HG02571 (cell line): ENCODE measurements at regions not wholly inside any gene's neighbourhood (a gene's known extent, or its start where the extent isn't known, plus 50 kb on each side); places are given as distances from the start of the nearest gene placed in this dataset.
"Not testable (repeated sequence)": the region's sequence is repeated elsewhere in the genome, so short reads cannot be mapped to it uniquely, and the experiment has no call there.

Experiments used
- ATAC-seq: cut with Tn5 transposase; IDR thresholded peaks from one replicate; pipeline ENCODE4 v1.9.1; 2021; ENCODE audit warnings: mild to moderate bottlenecking, moderate library complexity; ENCODE audit not compliant: unreplicated experiment

- ATAC-seq: no peak
These were observed 332.6 kb upstream of the KCNMB2 start for GRCh38 chr3:178203650-178204049.

DNA sequence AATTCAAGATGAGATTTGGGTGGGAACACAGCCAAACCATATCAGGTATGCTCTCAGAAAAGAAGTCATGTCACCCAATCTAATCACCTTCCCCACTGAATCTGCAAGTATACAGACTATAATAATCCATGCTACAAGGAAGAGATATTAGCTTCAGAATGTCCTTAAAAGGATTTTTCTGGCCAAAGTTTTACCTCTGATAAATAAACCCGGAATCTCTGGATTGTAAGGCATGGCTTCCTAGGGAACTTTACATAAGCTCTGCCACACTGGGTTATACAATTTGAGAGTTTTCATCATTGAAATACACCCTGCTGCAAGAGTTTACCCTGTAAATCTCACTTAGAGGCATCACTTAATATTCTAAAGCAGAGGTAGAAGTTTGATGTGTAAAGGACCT is 330.5 kb upstream of the KCNMB2 start:
- ATAC-seq: no peak

GRCh38 chr3:178206521-178206920 is 329.7 kb upstream of the KCNMB2 start:
- no peak for ATAC-seq

DNA sequence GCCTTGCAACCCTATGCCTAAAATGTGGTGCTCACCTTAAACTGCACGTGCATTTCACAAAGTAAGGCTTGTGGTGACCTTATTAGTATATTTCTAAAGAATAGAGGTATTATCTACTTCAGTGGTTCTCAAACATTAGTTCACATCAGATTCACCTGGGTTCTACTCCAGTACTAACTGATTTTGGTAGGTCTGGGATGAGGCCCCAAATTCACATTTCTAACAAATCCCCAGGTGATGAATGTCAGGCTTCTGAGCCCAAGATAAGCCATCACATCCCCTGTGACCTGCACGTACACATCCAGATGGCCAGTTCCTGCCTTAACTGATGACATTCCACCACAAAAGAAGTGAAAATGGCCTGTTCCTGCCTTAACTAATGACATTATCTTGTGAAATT is 329.1 kb upstream of the KCNMB2 start:
- ATAC-seq: not testable (repeated sequence)

GRCh38 chr3:178207627-178208026 is 328.6 kb upstream of the KCNMB2 start:
- ATAC-seq: not testable (repeated sequence)

GRCh38 chr3:178209116-178209515 is 327.1 kb upstream of the KCNMB2 start:
- not testable (repeated sequence) for ATAC-seq

DNA sequence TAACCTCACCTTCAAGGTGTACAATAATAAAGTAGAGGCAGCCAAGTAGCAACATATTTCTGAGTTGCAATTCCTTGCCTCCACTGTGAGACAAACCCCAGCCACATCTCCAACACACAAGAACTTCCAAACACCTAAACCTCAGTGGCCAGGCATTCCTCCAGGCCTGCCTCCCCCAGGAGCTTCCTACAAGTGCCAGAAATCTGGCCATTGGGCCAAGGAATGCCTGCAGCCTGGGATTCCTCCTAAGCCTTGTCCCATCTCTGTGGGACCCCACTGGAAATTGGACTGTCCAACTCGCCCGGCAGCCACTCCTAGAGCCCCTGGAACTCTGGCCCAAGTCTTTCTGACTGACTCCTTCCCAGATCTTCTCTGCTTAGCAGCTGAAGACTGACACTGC is 326.6 kb upstream of the KCNMB2 start:
- ATAC-seq: not testable (repeated sequence)

DNA sequence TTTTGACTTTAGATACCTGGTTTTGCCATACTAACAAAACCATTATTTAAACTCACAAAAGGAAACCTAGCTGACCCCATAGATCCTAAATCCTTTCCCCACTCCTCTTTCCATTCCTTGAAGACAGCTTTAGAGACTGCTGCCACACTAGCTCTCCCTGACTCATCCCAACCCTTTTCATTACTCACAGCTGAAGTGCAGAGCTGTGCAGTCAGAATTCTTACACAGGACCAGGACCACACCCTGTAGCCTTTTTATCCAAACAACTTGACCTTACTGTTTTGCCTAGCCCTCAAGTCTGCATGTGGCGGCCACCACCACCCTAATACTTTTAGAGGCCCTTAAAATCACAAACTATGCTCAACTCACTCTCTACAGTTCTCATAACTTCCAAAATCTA is 325.1 kb upstream of the KCNMB2 start:
- ATAC-seq: not testable (repeated sequence)

- no peak for ATAC-seq
These were observed 318.8 kb upstream of the KCNMB2 start for GRCh38 chr3:178217479-178217878.

GRCh38 chr3:178218231-178218630 is 318.0 kb upstream of the KCNMB2 start:
- no peak for ATAC-seq

- not testable (repeated sequence) for ATAC-seq
These were observed 316.6 kb upstream of the KCNMB2 start for GRCh38 chr3:178219661-178220060.

- no peak for ATAC-seq
These were observed 312.4 kb upstream of the KCNMB2 start for GRCh38 chr3:178223876-178224275.

DNA sequence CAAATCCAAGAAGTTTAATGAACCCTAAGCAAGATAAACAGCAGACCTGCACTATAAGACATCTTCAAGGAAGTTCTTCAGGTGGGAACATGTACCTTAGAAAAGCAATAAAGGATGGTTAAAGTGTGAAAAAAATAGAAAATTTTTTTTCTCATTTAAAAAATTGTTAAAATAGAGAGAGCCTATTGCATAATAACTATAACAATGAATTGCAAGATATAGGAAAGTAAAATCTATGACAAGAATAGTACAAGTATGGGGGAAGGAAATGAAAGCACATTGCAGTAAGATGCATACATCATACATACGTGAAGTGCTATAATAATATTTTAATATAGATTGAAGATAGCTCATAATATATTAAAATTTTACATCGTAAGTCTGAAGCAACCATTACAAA is 310.1 kb upstream of the KCNMB2 start:
- ATAC-seq: no peak

GRCh38 chr3:178231645-178232044 is 304.6 kb upstream of the KCNMB2 start:
- no peak for ATAC-seq

DNA sequence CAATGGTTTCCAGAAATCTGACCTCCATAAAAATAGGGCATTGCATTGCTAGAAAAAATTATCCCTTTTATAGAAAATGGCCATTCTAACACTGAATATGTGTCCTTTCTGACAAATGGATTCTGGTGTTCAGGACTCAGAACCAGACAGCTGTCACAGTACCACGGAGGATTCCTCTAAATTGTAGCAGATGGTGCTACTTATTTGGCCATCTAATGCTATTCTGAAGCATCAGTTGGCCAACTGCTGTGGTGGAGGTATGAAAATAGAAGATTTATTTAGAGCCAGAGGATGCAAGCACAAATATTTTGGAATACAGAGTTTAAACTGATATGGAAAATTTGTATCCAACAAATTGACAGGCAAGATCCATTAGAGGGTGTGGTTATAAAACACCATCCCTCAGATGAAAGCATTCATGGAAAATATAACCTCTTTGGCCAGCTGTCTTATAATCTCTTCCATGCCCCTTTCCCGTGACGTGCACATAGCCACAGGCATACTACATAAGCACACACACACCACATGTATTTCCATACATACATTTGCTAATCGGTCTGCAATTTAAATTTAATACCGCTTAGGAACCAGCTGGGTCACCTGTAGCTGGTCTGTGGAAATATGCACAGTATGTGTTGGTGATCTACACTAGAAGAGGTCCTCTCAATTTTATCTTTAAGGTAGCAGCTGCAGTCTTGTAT is 302.7 kb upstream of the KCNMB2 start:
- ATAC-seq: no peak

GRCh38 chr3:178236555-178237277 is 299.5 kb upstream of the KCNMB2 start:
- ATAC-seq: no peak

GRCh38 chr3:178238179-178238578 is 298.1 kb upstream of the KCNMB2 start:
- no peak for ATAC-seq

DNA sequence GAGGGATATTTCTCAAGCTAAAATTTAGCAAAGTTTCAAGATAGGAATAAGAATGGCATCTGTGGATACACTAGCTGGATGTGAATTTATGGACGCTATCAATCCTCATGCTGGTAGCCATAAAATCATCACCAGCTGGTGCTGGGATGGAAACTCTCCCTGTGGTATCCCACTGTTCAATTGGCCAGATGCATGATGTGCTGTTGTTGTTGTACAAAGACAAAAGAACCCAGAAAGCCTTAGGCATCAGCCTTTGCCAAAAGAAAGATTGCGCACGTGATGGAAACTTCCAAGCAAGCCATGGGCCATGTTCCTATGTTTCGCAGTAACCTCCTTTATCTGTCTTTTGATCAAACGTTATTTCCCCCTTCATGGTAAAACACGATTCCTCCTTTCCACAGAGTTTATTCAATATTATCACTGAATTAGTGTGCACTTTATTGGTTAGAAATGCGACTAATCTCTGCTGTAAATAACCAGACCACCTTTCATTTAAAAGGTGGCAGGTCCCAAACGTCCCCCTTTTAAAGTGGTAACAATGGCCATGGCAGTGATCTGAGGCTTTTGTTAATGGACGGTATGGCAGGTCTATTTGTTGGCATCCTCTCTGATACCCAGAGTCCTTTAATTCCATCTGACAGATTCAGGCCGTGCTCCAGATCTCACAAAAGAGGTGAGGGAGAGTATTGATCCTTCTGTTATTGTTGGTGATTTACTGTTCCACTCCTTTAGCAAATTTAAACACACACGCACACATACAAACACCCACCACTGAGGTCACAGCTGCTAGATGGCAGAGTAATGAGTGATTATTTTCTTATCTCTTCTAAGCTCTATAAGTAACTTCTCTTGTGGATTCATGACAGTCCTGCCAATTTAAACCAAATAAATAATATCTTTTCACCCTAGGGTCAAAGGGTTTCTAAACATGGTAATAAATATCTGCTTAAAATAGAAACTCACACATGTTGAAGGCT is 291.2 kb upstream of the KCNMB2 start:
- no peak for ATAC-seq

DNA sequence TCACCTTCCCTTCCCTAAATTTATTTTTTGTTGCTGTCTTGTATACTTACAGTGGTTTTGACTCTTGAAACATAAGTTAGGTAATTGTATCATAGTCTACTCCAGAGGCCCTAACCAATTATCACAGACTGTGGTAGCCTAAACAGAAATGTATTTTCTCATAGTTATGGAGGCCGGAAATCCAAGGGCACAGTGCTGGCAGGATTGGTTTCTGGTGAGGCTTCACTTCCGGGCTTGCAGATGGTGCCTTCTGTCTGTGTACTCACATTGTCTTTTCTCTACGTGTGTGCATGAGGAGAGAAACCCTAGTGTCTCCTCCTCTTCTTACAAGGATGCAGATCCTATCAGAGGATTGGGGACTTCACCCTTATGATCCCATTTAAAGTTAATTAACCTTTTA is 290.2 kb upstream of the KCNMB2 start:
- no peak for ATAC-seq

DNA sequence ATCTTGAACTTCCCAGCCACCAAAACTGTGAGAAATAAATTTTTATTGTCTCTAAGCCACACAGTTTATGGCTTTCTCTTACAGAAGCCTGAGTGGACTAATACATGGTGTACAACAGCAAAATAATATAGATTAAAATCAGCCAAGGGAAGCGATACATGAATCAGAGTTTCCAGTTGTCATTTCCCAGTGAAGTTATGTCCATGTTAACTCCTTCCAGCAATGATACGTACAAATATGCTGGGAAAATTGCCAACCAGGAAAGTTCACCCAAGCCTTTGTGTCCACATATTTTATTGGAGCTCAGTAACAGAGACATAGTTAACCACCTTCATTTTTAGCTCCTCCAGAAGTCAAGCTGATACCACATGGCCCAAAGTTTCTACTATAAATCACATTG is 280.9 kb upstream of the KCNMB2 start:
- ATAC-seq: no peak

- no peak for ATAC-seq
These were observed 278.7 kb upstream of the KCNMB2 start for GRCh38 chr3:178257491-178257890.
